PFSK-1 (cell line): ENCODE measurements at regions not wholly inside any gene's neighbourhood (a gene's known extent, or its start where the extent isn't known, plus 50 kb on each side); places are given as distances from the start of the nearest gene placed in this dataset.

Experiments used
- FOXP2 ChIP-seq: optimal IDR thresholded peaks from 2 replicates; pipeline ENCODE3; 2011; ENCODE audit warnings: borderline replicate concordance, control low read depth, inconsistent platforms; ENCODE audit not compliant: insufficient read depth; ENCODE audit errors: extremely low read length, extremely low read depth
- POLR2AphosphoS5 ChIP-seq: IDR thresholded peaks from 2 replicates; pipeline ENCODE4 v1.6.1; 2012; ENCODE audit warnings: low read depth, mild to moderate bottlenecking, control low read depth, low read length, moderate library complexity
- REST ChIP-seq, 2 experiments: IDR thresholded peaks; 2 replicates each; pipeline versions ENCODE4 v1.6.1 to v1.8.0; 2011 to 2012; ENCODE audit warnings: low read depth in 2 of 2, low read length in 2 of 2, control low read depth in 1 of 2, inconsistent platforms in 1 of 2, mild to moderate bottlenecking in 1 of 2, moderate library complexity in 1 of 2; ENCODE audit not compliant: insufficient read depth in 1 of 2
- SIN3A ChIP-seq: IDR thresholded peaks from 2 replicates; pipeline ENCODE4 v1.6.1; 2012; ENCODE audit warnings: mild to moderate bottlenecking, low read length, moderate library complexity, borderline replicate concordance; ENCODE audit not compliant: insufficient read depth
- TAF1 ChIP-seq: IDR thresholded peaks from 2 replicates; pipeline ENCODE4 v1.6.1; 2012; ENCODE audit warnings: low read length, control low read depth, borderline replicate concordance; ENCODE audit not compliant: insufficient read depth

GRCh38 chr1:25068316-25068715 is 138.2 kb upstream of the RUNX3 start:
- TF ChIP-seq SIN3A: no peak
- no peak for TF ChIP-seq TAF1
- TF ChIP-seq REST (IDR thresholded peaks at IDR 0.05; ENCODE audit: insufficient read depth in 1 of 2, low read depth in 2 of 2, low read length in 2 of 2): no peak
- TF ChIP-seq FOXP2: no peak
- TF ChIP-seq POLR2AphosphoS5: no peak

- TF ChIP-seq FOXP2 (no peak), POLR2AphosphoS5 (no peak)
Measured at GRCh38 chr1:25067518-25068251, 137.6 kb upstream of the RUNX3 start.

- TF ChIP-seq SIN3A (no peak), POLR2AphosphoS5 (no peak), FOXP2 (no peak), REST (IDR thresholded peaks at IDR 0.05; ENCODE audit: insufficient read depth in 1 of 2, low read depth in 2 of 2, low read length in 2 of 2) (no peak), TAF1 (no peak)
Measured at GRCh38 chr1:25066731-25067517, 136.8 kb upstream of the RUNX3 start.

DNA sequence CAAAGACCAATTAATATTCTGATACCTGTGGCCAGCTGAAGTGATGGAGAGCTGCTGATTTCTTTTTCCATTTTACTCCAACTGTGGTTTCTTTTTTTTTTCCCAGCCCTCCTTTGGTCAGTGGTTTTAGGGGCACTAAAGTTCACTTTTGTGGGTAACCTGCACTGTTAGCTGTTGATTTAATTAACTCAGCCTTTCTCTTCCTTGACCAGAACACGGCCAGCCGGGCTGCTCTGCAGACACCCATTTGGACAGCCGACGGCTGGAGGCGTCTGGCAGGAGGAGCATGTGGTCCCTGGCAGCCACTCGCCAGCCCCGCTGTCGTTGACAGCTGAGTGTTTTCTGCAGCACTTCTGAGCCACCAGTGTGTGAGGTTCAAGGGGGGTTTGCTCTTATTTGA is 136.2 kb upstream of the RUNX3 start:
- no peak for TF ChIP-seq TAF1
- TF ChIP-seq FOXP2: no peak
- no peak for TF ChIP-seq POLR2AphosphoS5
- no peak for TF ChIP-seq REST (IDR thresholded peaks at IDR 0.05; ENCODE audit: insufficient read depth in 1 of 2, low read depth in 2 of 2, low read length in 2 of 2)
- no peak for TF ChIP-seq SIN3A

DNA sequence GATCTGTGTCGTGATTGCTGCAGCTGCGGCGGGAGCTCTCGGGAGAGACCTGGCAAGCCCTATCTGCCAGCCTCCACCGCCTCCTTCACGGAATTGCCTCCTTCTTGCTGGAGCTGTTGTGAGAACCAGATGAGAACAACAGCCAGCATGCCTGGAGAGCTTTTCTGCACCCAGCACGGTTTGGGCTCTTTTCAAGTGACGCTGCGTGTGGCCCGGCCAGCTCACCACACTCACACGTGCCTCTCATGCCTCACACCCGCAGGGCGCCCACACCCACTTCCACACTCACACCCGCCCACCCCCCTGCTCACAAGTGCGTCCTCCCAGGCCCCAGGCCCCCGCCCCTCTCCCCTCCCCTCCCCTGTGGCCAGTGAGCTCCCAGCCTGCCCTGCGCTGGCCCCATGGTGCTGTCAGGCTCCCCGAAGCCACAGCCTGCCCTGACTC is 135.7 kb upstream of the RUNX3 start:
- TF ChIP-seq REST (IDR thresholded peaks at IDR 0.05; ENCODE audit: insufficient read depth in 1 of 2, low read depth in 2 of 2, low read length in 2 of 2) (no peak), TAF1 (no peak), POLR2AphosphoS5 (no peak), SIN3A (no peak), FOXP2 (no peak)
